ENCODE measurements at regions not wholly inside any gene's neighbourhood (a gene's known extent, or its start where the extent isn't known, plus 50 kb on each side); places are given as distances from the start of the nearest gene placed in this dataset.

DNA sequence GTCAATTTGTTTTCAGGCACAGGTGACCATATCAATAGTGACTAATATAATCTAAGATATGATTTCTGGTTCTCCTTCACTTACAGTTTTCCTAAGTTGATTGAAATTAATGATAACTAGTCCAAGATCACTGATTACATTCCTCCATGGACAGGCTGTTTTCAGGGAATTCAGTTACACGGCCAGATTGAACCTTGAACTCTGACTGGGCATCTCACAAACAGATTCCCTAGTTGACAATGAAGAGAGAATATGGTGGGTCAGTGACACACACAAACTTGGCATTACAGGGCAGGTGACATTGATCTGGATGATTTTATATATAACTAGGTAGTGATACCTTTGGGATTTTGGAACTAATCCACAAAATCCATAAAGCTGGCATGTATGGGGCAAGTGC, 110.2 kb upstream of the EGR2 start:
- DNase-seq (ENCODE audit: low spot score): no peak

DNA sequence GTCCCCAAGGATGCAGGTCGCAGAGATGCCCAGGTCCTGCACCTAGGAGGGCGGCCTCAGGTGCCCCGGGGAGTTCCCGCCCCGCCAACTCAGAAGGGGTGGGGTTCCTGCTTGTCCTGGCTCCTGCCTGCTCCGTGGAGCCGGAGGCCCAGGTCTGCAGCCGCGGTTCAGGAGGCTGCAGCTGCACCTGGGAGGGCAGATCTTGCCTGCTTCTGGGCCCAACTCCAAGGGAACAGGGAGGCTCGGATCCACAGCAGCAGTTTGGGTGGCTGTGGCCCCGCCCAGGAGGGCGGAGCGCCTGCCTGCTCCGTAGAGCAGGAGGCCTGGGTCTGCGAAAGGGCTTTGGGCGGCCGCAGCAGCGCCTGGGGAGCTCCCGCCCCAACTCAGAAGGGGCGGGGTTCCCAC, 108.2 kb upstream of the EGR2 start:
- DNase-seq (ENCODE audit: low spot score): no peak

DNA sequence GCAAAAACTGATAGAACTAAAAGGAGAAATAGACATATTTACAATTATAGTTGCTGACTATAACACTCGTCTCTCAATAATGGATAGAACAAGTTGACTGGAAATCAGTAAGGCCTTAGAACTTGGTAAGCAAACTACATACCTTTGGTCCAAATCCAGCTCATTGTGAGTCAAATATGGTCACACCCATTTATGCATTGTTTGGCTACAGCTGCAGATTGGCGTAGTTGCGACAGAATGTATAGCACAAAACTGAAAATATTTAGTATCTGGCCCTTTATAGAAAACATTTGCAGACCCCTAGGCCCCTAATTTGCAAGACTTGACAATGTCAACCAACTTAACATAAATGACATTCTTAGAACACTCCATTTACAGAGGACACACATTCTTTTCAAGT, 103.6 kb upstream of the EGR2 start:
- DNase-seq (ENCODE audit: low spot score): no peak

- DNase-seq (ENCODE audit: low spot score): no peak
Observed at GRCh38 chr10:62917475-62918238, 101.5 kb upstream of the EGR2 start.

- no peak for DNase-seq (ENCODE audit: low spot score)
Observed at GRCh38 chr10:62916141-62916603, 100.0 kb upstream of the EGR2 start.

GRCh38 chr10:62915158-62915557, 99.0 kb upstream of the EGR2 start:
- DNase-seq (ENCODE audit: low spot score): no peak

DNA sequence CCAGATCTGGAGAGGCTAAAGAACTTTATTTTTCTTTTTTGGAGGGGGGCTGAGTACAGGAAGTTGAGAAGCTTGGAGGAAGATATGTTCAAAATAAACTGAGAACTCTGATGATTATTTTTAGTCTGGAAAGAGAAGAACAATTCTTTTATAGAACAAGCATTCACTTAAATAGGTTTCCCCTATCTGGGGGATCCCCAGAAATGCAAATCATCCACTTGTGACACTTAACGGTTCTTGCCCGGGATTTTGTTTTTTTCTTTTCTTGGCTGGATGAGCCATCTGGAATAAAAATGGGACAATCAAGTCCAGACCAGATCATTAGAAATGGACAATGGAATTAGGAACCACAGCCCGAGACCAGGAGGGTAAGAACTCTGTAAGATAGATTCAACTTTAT, 95.9 kb upstream of the EGR2 start:
- no peak for DNase-seq (ENCODE audit: low spot score)

- no peak for DNase-seq (ENCODE audit: low spot score)
Observed at GRCh38 chr10:62911210-62911963, 95.2 kb upstream of the EGR2 start.

GRCh38 chr10:62907470-62908212, 91.5 kb upstream of the EGR2 start:
- no peak for DNase-seq (ENCODE audit: low spot score)

GRCh38 chr10:62904281-62904875, 88.2 kb upstream of the EGR2 start:
- DNase-seq (ENCODE audit: low spot score): no peak

- no peak for DNase-seq (ENCODE audit: low spot score)
Observed at GRCh38 chr10:62903828-62904227, 87.7 kb upstream of the EGR2 start.

GRCh38 chr10:62900829-62901571, 84.8 kb upstream of the EGR2 start:
- DNase-seq (ENCODE audit: low spot score): no peak

GRCh38 chr10:62899311-62899710, 83.1 kb upstream of the EGR2 start:
- DNase-seq (ENCODE audit: low spot score): no peak

DNA sequence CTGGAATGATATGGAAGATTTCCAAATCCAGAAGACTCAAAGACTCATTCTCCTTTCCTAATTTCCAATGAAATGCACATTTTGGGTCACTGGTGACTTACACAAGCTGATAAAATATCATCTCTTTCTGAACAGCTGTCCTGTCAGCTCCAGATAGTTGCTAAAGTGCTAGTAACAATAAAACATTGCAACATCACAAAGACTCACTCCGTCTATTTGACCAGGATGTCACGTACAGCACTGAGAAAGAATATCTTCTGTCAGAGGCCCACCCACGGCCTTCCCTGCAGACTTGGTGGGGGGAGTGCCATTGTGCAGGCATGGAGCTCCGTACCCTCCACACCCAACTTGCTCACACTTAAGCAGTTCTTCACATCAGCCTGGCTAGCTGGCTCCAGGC, 78.9 kb upstream of the EGR2 start:
- DNase-seq (ENCODE audit: low spot score): no peak

DNA sequence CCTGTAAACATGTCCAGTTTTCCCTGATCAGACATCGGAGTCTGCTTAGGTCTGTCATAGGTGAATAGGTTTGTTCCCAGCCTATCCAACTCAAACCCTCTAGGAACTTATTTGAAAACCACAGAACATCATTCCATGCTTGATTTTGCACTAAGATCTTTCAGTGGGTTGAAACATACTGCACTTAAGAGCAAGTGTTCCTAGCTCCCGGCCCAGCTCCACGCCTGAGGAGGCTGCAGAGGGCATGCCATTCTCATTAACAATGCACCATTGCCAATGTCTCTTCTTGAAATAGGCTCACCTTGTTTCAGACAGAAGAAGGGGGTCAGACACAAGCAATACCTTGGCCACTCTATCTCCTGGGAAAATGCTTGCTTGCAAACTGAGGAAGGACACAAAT, 78.0 kb upstream of the EGR2 start:
- DNase-seq (ENCODE audit: low spot score): no peak

GRCh38 chr10:62893036-62893435, 76.9 kb upstream of the EGR2 start:
- no peak for DNase-seq (ENCODE audit: low spot score)

DNA sequence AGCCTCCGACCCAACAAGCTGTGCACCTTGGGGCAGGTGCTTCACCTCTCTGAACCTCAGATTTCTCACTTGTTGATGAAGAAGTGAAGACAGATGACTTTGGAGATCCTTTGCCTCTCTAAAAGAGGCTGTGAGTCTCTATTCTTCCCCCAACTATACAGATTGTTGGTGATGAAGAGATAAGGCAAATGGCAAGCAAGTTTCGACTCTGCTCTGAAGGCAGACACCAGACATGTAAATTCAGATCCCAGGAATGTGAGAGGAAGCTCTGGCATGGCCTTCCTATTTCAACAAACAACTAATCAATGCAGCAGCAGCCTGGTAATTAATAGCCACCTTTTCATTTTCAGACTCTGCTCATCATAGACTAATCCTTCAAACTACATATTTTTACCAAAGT, 74.2 kb upstream of the EGR2 start:
- DNase-seq (ENCODE audit: low spot score): no peak

- DNase-seq (ENCODE audit: low spot score): no peak
Observed at GRCh38 chr10:62887642-62888041, 71.5 kb upstream of the EGR2 start.

DNA sequence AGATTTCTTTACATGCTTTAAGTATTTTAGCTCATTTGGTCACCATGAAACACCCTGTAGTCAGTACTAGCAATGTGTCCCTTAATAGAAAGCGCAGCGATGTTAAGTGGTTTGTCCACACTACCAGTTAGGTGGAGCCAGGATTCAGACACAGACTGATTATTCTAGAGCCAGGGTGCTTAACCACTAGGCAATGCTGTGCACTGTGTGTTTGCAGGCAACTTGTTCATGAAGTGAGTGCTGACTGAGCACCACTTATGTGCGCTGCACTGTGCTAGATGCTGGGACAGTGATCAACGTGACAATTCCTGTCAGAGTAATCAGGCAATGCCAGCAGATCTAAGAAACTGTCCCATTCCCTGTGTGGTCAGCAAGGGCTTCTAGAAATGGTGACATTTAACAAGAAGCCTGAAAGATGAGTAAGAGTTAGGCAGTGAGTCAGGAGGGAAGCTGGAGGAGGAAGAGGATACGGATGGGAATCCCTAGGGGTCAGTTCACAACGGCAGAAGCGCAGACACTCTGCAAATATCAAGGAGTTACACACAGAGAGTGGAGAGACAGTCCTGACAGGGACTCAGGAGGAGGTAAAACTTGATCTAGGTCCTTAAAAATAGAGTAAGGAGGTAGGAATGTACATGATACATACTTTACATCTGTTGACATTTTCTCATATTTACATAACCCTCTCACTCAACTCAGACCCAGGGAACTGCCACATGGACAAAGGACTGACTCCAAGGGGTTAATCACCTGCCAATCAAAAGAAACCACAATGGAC, 69.7 kb upstream of the EGR2 start:
- no peak for DNase-seq (ENCODE audit: low spot score)

DNA sequence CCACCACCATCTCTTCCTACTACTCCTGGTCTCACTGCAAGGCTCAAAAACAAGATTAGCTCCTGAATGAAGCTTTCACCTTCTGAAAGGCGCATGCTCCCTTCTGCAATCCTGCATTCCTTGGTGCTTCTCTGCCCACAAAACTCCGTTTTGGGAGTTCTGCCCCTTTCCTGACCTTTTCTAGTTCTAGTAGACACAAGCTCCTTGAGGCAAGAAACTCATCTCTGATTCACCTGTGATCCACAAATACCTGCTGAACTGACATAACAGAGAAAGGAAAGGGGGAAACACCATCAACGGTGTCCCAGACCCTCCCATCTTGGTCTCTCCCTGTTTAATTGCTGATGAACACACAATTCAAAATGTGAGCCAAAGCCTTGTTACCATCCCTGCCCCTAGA, 64.0 kb upstream of the EGR2 start:
- DNase-seq (ENCODE audit: low spot score): no peak

DNA sequence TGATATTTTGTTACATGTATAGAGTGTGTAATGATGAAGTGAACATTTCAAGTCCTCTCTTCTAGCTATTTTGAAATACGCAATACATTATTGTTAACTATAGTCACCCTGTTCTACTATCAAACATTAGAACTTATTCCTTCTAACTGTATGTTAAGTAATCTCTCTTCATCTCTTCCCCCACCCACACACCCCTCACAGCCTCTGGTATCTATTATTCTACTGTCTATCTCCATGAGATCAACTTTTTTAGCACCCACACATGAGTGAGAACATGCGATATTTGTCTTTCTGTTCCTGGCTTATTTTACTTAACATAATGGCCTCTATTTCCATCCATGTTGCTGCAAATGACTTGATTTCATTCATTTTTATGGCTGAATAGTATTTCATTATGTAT, 57.7 kb upstream of the EGR2 start:
- no peak for DNase-seq (ENCODE audit: low spot score)
